Coronary artery (tissue), 2 donors: ENCODE measurements at regions not wholly inside any gene's neighbourhood (a gene's known extent, or its start where the extent isn't known, plus 50 kb on each side); places are given as distances from the start of the nearest gene placed in this dataset.

Experiments
- DNase-seq: peaks from one replicate; pipeline ENCODE4 v3.0.0-alpha.2; 2017; ENCODE audit warnings: low spot score
- H3K27ac ChIP-seq, 2 donors: fragments of 200-600 bp; sonication (generic); one replicate each; pipeline ENCODE4 v1.5.1; 2016 to 2019
- H3K4me3 ChIP-seq: fragments of 200-600 bp; sonication (generic); 2 replicates; pipeline ENCODE4 v1.5.1; 2016; ENCODE audit warnings: mild to moderate bottlenecking, moderate library complexity
- TF ChIP-seq, protein P1 (sequence below): fragments of 200-600 bp; sonication (generic); IDR thresholded peaks from one replicate; pipeline ENCODE4 v1.5.1; 2019; ENCODE audit warnings: antibody characterized with exemption

DNA sequence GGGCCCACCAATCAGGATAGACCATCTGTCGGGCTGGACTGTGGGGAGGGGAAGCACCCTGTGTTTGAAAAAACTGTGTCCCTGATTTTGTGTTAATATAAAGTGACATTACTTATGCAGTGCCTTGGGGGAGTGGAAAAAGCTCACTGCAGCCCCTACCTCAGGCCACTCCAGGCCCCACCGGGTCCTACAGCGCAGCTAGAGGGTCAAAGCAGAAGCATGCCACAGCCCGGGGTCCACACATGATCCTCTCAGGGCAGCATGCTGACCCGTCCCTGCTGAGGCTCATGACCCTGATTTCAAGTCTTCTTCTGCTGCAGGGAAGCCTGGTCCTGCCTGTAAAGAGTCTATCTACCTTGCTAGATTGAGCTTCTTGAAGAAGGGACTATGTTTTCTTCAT, 133.0 kb upstream of the PLCB4 start:
- no peak for DNase-seq
- TF ChIP-seq, protein P1, sequence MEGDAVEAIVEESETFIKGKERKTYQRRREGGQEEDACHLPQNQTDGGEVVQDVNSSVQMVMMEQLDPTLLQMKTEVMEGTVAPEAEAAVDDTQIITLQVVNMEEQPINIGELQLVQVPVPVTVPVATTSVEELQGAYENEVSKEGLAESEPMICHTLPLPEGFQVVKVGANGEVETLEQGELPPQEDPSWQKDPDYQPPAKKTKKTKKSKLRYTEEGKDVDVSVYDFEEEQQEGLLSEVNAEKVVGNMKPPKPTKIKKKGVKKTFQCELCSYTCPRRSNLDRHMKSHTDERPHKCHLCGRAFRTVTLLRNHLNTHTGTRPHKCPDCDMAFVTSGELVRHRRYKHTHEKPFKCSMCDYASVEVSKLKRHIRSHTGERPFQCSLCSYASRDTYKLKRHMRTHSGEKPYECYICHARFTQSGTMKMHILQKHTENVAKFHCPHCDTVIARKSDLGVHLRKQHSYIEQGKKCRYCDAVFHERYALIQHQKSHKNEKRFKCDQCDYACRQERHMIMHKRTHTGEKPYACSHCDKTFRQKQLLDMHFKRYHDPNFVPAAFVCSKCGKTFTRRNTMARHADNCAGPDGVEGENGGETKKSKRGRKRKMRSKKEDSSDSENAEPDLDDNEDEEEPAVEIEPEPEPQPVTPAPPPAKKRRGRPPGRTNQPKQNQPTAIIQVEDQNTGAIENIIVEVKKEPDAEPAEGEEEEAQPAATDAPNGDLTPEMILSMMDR, result no peak
- Histone ChIP-seq H3K27ac (no peak overlapping the region), H3K4me3 (no peak overlapping the region)

DNA sequence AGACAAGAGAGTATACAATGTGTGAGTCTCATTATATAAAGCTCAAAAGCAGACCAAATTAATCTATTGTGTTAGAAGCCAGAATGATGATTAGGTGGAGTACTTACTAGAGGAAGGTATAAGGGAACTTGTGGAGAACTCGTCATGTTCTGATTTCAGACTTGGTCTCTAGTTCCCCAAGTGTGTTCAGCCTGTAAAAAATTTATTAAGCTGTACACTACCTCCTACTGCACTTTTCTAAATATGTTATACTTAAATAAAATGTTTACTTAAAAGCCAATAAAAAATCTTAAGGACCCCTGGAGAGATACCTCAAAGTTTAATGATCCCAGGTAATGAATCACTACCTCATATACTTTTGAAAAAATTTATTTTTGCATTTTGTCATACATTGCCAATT, 130.4 kb upstream of the PLCB4 start:
- TF ChIP-seq, protein P1, result no peak
- no peak overlapping the region for H3K4me3 ChIP-seq
- no peak for DNase-seq
- no peak overlapping the region for H3K27ac ChIP-seq

DNA sequence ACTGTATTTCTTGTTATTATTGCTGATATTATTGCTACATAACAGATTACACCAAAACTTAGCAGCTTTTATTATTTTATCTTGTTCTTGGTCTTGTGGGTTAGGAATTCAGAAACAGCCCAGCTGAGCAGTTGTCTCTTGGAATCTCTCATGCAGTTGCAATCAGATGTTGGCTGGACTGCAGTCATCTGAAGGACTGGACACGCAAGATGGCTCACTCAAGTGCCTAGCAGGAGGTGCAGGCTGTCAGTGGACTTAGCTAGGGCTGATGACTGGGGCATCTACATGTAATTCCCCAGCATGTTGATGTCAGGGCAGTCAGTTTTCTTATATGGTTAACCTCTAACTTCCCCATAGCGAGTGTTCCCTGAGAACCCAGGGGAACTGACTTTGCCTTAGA, 128.6 kb upstream of the PLCB4 start:
- Histone ChIP-seq H3K4me3 (no peak overlapping the region), H3K27ac (no peak overlapping the region)
- TF ChIP-seq, protein P1, result no peak
- DNase-seq, result no peak

- DNase-seq, result no peak
- TF ChIP-seq, protein P1, result no peak
- Histone ChIP-seq H3K4me3 (no peak overlapping the region), H3K27ac (no peak overlapping the region)
Measured at GRCh38 chr20:8943631-8944030, 125.3 kb upstream of the PLCB4 start.

- TF ChIP-seq, protein P1, result no peak
- no peak for DNase-seq
- Histone ChIP-seq H3K4me3 (no peak overlapping the region), H3K27ac (peak overlapping the region in 1 of 2 donors; percentile 11)
Measured at GRCh38 chr20:8946036-8946940, 122.6 kb upstream of the PLCB4 start.

GRCh38 chr20:8948442-8949020, 120.4 kb upstream of the PLCB4 start:
- no peak for DNase-seq
- TF ChIP-seq, protein P1, result no peak
- Histone ChIP-seq H3K4me3 (no peak overlapping the region), H3K27ac (no peak overlapping the region)

GRCh38 chr20:8951164-8951563, 117.7 kb upstream of the PLCB4 start:
- TF ChIP-seq, protein P1, result no peak
- no peak for DNase-seq
- H3K4me3 ChIP-seq, result no peak overlapping the region
- no peak overlapping the region for H3K27ac ChIP-seq
